ENCODE measurements at regions not wholly inside any gene's neighbourhood (a gene's known extent, or its start where the extent isn't known, plus 50 kb on each side); places are given as distances from the start of the nearest gene placed in this dataset.

GRCh38 chr3:73781541-73781940 is 156.8 kb upstream of the PDZRN3 start:
- no peak for DNase-seq

GRCh38 chr3:73774645-73775044 is 149.9 kb upstream of the PDZRN3 start:
- no peak for DNase-seq

- no peak for DNase-seq
Observed at GRCh38 chr3:73773233-73773632, 148.5 kb upstream of the PDZRN3 start.

- DNase-seq = no peak
Observed at GRCh38 chr3:73772076-73772886, 147.5 kb upstream of the PDZRN3 start.

GRCh38 chr3:73768524-73769308 is 144.0 kb upstream of the PDZRN3 start:
- no peak for DNase-seq

GRCh38 chr3:73766599-73767381 is 142.0 kb upstream of the PDZRN3 start:
- peak in 1 of 2 donors; percentile 0 for DNase-seq

GRCh38 chr3:73765878-73766545 is 141.3 kb upstream of the PDZRN3 start:
- no peak for DNase-seq

GRCh38 chr3:73762855-73763254 is 138.1 kb upstream of the PDZRN3 start:
- DNase-seq = no peak

GRCh38 chr3:73759297-73759711 is 134.6 kb upstream of the PDZRN3 start:
- DNase-seq = no peak

- no peak for DNase-seq
Observed at GRCh38 chr3:73757536-73757935, 132.8 kb upstream of the PDZRN3 start.

GRCh38 chr3:73753985-73754384 is 129.2 kb upstream of the PDZRN3 start:
- DNase-seq = no peak

GRCh38 chr3:73752338-73752737 is 127.6 kb upstream of the PDZRN3 start:
- no peak for DNase-seq

GRCh38 chr3:73746623-73747022 is 121.9 kb upstream of the PDZRN3 start:
- no peak for DNase-seq

GRCh38 chr3:73745526-73746191 is 120.9 kb upstream of the PDZRN3 start:
- no peak for DNase-seq

GRCh38 chr3:73743551-73743950 is 118.8 kb upstream of the PDZRN3 start:
- no peak for DNase-seq

- DNase-seq = no peak
Observed at GRCh38 chr3:73739791-73740453, 115.2 kb upstream of the PDZRN3 start.

GRCh38 chr3:73738711-73739110 is 114.0 kb upstream of the PDZRN3 start:
- DNase-seq = no peak

- no peak for DNase-seq
Observed at GRCh38 chr3:73734211-73735089, 109.7 kb upstream of the PDZRN3 start.

- no peak for DNase-seq
Observed at GRCh38 chr3:73733746-73734145, 109.0 kb upstream of the PDZRN3 start.

- DNase-seq = no peak
Observed at GRCh38 chr3:73729969-73730440, 105.3 kb upstream of the PDZRN3 start.
